GM19455 (cell line): ENCODE measurements at regions not wholly inside any gene's neighbourhood (a gene's known extent, or its start where the extent isn't known, plus 50 kb on each side); places are given as distances from the start of the nearest gene placed in this dataset.
"Not testable (repeated sequence)": the region's sequence is repeated elsewhere in the genome, so short reads cannot be mapped to it uniquely, and the experiment has no call there.

ENCODE experiments used
- ATAC-seq: cut with Tn5 transposase; IDR thresholded peaks from one replicate; pipeline ENCODE4 v1.9.1; 2021; ENCODE audit not compliant: unreplicated experiment

DNA sequence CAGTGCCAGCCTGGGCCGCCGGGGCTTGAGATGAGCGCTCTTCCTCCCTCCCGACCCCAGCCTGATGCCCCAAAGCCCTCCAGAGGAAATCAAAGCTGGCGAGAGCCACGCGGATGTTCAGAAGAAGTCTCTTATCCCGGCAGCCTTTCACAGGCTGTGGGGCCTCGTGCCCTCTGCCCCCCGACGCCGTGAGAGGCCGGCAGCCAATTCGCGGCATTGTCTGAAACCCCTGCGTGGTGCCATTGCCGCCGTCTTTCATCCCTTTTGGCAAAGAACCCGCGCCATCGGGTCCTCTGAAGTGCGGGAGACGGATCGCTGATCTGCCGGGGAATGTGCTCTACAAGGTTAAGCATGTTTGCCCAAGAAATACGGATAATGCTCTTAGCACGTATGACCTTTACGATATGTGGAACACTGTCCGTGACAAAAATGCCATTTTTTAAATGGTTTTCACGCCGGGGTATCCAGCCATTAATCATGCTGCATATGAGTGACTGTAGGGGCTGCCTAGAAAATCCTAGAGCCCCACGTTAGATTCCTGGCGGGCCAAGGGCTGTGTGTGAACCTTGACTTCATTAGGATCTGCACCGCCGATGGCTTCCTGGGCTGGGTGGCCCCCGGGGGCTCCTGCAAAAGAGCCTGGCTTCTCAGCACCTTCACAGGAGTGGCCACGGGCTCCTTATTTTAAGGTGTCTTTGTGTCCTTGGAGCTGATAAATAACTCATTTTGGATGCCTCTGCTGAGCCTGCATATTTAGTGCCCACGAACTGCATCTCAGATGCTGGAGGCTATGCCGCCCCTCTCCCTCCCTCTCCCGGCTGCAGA, 165.1 kb upstream of the TNRC6C start:
- no peak for ATAC-seq

DNA sequence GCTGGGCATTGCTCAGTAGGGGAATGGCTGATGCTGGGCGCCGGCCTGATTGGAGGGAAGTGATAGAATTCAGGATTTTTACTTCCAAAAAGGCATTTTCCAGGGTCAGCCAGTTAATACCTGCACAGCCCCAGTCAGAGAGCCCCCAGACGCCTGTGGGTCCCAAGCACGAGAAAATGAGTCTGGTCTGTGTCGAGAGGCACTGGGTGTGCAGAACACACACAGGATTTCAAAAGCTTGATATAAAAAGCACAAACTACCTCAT, 164.6 kb upstream of the TNRC6C start:
- ATAC-seq: no peak

GRCh38 chr17:77794846-77795245, 163.7 kb upstream of the TNRC6C start:
- ATAC-seq: no peak

DNA sequence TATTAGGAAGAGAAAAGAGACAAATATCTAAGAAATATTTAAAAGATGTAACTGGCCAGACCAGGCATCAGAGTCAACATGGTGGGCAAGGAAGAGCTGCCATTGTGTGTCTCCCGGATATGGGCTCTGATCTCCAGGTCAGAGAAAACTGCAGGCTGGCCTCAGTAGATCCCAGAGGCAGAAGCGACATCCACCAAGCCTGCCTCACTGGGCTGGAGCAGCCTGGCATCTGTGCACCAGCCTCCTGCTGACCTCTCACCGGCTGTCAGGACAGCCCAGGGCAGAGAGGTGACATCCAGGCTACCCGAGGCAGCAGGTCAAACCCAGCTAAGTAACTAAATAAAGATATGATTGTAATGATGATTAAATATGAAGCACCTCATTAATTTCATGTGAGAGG, 162.8 kb upstream of the TNRC6C start:
- ATAC-seq: no peak

DNA sequence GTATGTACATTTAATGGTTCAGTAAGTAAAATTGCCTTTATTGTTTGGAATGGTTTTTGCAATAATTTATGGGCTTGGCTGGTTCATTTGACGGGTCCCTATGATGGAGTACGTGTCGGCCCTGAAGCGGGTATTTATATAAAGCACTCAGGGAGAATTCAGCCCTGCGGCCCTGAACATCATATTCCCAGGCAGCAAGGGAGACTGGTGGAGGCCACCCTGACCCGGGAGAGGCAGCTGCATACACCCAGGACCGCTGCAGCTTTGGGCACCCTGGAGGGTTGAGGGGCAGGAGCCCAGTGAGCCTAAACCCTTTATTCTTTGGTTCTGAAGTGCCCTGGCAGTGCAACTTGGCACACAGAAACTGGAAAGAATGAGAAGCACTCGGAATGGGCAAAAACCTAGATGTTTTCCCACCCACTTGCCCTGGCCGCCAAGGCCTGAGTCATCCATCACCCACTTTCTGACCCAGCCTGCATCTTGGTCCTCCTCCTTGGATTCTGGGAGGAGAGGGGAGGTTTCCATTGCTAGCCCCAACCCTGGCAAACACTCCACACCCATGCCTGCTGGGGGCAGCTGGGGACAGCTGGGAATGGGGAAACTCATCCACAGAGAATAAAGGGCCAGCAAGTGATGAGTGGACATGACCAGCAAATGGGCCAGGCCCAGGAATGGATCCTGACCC, 162.2 kb upstream of the TNRC6C start:
- no peak for ATAC-seq

- ATAC-seq: no peak
These were observed 160.5 kb upstream of the TNRC6C start for GRCh38 chr17:77798031-77798430.

DNA sequence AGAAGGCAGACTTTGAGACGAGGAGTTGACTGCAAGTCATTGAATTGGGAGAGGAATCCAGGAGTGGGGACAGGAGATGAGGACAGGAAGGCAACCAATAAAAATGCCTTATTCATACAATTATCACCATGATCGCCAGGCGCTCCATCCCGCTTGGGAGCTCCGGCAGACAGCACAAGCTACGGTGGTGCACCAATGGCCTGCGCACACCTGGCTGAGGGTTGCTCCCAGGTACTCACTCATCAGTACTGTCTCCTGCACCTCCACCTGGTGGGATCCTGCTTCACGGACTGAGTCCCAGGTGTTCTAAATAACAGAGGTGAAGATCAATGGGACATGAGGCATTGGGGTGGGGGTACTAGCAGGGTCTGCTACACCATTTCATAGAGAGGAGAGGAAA, 160.0 kb upstream of the TNRC6C start:
- ATAC-seq: no peak

- ATAC-seq: no peak
These were observed 157.7 kb upstream of the TNRC6C start for GRCh38 chr17:77800816-77801215.

DNA sequence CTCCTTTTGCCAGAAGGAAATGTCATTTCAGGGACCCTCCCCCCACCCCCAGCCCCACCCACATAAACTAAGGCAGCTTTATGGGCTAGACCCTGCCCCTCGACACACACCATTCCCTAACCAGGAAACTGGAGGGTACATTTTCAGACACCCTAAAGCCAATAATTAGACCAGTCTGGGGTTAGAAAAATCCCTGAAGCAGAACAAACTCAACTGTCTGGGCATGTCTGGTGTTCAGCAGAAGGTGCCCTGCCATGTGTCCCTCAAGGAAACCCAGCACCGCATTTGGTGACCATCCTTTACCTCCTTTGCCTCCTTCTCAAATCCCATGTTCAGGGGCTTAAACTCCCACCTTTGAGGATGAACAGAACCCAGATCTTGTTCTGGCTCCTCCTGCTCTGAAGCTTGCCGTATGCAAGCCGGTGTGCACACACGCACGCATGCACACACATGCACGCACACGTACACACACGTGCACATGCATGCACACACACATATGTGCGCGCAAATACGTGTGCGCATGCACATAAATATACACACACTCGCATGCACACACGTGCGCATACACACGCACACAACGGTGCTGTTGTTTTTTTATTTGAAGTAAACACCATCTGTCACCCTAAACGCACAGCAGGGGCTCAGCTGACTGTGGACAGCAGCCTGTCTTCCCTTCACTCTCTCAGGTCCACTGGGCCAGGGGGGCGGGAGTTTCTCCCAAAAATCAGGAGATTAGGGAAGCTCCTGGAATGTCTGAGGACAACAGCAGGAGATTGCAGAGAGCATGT, 156.8 kb upstream of the TNRC6C start:
- no peak for ATAC-seq

DNA sequence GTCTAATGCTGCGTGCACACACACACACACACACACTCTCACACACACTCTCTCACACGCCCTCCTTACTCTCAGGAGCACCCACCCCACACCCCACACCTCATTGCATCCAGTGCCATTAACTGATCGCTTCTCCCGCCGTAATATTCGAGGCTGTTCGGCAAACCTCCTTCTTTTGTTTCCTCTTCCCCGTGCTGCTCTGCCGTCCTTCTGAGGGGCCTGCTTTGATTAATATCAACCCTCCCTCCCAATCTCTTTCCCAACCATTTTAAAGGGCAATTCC, 156.2 kb upstream of the TNRC6C start:
- ATAC-seq: no peak

- ATAC-seq: no peak
These were observed 155.7 kb upstream of the TNRC6C start for GRCh38 chr17:77802811-77803220.

DNA sequence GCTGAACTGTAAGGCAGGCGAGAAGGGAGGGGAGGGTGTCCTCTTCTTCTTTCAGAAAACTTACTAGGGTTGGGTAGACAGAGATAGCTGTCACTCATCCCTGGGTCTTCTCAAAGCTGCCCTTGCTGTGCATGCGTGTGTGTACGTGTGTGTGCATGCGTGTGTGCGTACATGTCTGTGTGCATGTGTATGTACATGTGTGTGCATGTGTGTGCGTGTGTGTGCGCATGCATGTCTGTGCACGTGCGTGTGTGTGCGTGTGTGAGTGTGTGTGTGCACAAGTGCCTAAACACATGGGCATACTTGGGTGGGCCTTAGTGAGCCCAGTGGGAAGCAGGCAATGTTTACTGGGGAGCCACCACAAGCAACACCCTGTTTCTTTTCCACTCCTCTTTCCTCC, 154.8 kb upstream of the TNRC6C start:
- ATAC-seq: no peak

DNA sequence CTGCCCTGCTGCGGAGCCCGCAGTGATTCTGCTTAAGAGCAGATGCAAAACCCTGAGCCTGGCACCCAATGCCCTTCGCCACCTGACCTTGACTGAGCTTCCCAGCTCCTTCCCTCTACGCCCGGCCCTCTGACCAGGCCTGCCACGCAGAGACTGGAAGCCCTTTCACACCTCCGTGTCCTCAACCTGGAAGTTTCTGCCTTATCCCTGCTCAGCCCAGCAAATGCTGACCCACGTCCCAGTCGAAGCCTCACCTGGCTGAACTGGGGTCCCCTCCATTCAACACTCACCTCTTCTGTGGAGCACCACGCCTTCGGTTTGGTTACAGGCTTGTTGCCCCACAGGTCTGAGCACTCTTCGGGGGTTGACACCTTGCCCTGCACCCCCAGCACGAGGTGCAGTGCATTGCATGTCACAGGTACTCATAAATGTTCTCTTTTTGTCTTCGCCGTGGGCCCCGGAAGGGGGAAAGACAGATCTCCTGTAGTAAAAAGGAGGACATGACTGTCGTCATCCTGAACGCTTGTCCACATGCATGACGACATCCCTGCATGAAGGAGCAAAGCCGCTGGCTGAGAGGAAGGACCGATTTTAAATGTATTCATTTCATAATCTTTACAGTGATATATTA, 153.6 kb upstream of the TNRC6C start:
- no peak for ATAC-seq

GRCh38 chr17:77805970-77806369, 152.5 kb upstream of the TNRC6C start:
- ATAC-seq: not testable (repeated sequence)

DNA sequence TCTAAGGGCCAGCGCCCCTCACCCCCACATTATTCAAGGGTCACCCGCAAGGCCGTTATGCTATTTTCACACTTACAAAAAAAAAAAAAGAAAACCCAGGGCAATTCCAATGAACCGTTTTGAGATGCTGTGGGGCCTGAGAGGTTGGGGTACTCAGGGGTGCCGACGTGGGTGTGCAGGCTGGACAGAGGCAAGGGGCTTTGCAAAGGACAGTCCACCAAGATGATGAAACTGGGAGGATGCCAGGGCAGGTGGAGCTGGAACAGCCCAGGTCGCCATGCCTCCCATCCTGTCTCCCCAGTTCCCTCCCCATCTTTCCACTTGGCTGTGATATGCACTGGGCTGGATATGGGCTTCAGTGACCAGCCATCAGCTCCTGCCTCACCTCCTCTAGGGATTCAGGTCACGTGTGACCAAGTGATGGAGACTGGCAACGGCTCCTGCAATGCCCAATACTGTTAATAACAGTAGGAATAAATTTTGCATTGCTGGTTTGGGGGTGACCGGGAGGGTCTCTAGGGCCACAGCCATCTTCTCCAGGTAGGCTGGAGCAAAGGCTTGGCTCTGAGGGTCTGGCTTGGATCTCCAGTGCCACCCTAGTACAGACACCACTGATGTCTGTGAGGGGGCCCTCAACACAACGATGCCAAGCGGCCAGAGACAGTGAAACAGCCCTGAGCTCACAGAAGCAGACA, 151.3 kb upstream of the TNRC6C start:
- no peak for ATAC-seq

DNA sequence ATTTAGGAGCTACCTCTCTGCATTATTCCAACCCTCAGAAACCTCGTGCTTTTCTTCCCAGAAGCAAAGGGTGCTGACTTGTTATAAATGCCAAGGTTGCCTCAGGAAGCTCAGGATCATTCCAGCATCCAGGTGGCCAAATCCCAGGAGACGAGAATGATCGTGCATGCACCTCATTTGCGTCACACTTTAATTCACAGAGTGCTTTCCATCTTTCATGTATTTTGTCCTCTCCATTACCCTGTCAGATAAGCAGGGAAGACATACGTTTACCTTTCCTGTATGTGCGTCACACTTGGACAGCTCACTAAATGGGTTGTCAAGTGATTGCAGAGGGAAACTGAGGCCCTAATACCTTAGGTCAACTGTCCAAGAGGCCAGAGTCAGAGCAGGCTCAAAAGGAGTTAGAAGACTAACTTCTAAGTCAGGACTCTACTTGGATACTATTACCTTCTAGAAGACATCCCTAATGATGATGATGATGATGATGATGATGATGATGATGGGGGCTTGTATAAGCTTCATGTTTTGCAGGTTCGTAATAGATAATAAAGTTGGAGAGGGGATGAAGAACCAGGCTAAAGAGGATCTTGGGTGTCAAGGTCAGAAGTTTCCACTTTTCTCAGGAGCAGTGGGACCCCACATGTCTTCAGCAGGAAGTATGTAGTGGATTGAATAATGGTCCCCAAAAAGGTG, 150.6 kb upstream of the TNRC6C start:
- no peak for ATAC-seq

- no peak for ATAC-seq
These were observed 149.6 kb upstream of the TNRC6C start for GRCh38 chr17:77808686-77809425.

GRCh38 chr17:77809814-77810213, 148.7 kb upstream of the TNRC6C start:
- ATAC-seq: no peak

DNA sequence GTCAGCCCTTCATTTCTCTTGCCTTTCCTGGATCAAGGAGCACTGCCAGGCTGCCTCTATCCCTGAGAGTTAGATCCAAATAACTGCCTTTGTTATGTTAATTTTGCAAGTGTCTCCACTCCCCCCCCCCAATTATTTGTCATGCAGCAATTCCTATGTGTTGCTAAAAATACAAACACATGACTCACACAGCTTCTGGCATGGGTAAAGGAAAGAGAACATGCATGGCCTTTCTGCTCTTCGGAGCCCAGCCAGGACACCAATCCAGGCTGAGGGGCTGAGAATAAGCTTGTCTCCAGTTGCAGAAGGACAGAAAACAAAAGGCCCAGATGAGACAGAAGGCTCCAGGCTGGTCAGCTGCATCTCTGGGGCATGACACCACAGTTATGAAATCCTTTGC, 148.0 kb upstream of the TNRC6C start:
- ATAC-seq: no peak

DNA sequence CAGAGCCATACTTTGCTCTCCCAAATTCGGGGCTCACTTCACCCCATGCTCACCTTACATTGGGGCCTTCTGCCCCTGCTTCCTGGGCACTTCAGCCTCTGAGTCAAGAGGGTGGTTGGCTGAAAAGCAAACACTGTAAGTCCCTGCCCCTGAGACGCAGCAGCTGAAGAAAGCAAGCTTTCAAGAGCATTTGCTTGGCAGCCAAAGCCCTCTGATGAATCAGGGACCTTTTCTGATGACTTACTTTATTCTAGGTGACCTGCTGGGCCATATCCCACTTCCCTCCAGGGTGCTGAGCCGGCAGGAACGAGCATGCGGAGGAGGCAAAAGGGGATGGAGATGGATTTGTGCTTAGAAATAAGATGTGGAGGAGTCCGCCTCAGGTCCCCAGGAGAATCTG, 147.0 kb upstream of the TNRC6C start:
- ATAC-seq: no peak
